ENCODE measurements at regions not wholly inside any gene's neighbourhood (a gene's known extent, or its start where the extent isn't known, plus 50 kb on each side); places are given as distances from the start of the nearest gene placed in this dataset.

DNA sequence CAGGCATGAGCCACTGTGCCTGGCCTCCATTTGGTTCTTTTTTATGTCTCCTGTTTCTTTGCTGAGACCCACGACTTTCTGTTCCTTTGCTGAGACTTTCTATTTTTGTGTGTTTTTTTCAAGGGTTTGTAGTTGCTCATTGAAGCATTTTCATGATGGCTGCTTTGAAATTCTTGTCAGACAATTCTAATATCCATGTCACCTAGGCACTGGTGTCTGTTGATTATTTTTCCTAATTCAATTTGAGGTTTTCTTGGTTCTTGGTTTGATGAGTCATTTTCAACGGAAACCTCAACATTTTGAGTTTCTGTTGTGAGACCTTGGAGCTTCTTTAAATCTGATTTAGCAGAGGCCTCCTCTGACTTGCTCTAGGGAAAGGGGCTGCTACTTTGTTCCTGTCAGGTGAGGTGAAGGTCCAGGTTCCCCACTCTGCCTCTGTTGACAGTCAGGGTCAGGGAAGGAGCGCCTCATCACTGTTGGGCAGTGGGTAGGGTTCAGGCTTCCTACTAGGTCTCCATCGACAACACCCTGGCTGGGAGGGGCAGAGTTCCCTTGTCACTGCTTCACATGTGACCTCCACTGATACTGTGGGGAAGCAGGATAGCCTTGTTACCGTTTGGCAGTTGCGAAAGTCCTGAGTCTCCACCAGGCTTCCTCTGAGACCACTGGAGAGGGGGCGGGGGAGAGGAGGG is 66.1 kb upstream of the SMOX start (continued):
- TF ChIP-seq SAP130 (CRISPR knock-in tag; IDR thresholded peaks at IDR 0.05; ENCODE audit: low read depth), result peak; percentile 71
- TF ChIP-seq ISX (CRISPR knock-in tag; conservative IDR thresholded peaks at IDR 0.05), result no peak
- no peak for TF ChIP-seq WIZ (CRISPR knock-in tag; IDR thresholded peaks at IDR 0.05)
- no peak for TF ChIP-seq RFX1 (IDR thresholded peaks at IDR 0.05)
- 0 out of 2 replicates have a peak, but pooled peaks have one; percentile 42 for TF ChIP-seq ZNF138 (CRISPR knock-in tag; IDR thresholded peaks at IDR 0.05; ENCODE audit: low read depth)
- TF ChIP-seq IRX3 (CRISPR knock-in tag; IDR thresholded peaks at IDR 0.05; ENCODE audit: borderline replicate concordance, low read depth), result no peak
- peak; percentile 57 for TF ChIP-seq FOXA3 (CRISPR knock-in tag; IDR thresholded peaks at IDR 0.05)
- no peak for TF ChIP-seq ZNF354B (CRISPR knock-in tag; IDR thresholded peaks at IDR 0.05)
- no peak for TF ChIP-seq GATAD1 (CRISPR knock-in tag; IDR thresholded peaks at IDR 0.05)
- 0 out of 2 replicates have a peak, but pooled peaks have one; percentile 12 for TF ChIP-seq ZSCAN25 (CRISPR knock-in tag; IDR thresholded peaks at IDR 0.05)
- TF ChIP-seq ZNF160 (CRISPR knock-in tag; IDR thresholded peaks at IDR 0.05), result no peak
- TF ChIP-seq ZC3H13 (CRISPR knock-in tag; IDR thresholded peaks at IDR 0.05), result no peak
- no peak for TF ChIP-seq HIVEP1 (CRISPR knock-in tag; IDR thresholded peaks at IDR 0.05)
- TF ChIP-seq SETDB1 (CRISPR knock-in tag; IDR thresholded peaks at IDR 0.05; ENCODE audit: borderline replicate concordance), result no peak
- TF ChIP-seq, protein P1, sequence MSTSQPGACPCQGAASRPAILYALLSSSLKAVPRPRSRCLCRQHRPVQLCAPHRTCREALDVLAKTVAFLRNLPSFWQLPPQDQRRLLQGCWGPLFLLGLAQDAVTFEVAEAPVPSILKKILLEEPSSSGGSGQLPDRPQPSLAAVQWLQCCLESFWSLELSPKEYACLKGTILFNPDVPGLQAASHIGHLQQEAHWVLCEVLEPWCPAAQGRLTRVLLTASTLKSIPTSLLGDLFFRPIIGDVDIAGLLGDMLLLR (CRISPR knock-in tag; IDR thresholded peaks at IDR 0.05), result no peak
- TF ChIP-seq, protein P2, sequence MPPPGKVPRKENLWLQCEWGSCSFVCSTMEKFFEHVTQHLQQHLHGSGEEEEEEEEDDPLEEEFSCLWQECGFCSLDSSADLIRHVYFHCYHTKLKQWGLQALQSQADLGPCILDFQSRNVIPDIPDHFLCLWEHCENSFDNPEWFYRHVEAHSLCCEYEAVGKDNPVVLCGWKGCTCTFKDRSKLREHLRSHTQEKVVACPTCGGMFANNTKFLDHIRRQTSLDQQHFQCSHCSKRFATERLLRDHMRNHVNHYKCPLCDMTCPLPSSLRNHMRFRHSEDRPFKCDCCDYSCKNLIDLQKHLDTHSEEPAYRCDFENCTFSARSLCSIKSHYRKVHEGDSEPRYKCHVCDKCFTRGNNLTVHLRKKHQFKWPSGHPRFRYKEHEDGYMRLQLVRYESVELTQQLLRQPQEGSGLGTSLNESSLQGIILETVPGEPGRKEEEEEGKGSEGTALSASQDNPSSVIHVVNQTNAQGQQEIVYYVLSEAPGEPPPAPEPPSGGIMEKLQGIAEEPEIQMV (CRISPR knock-in tag; IDR thresholded peaks at IDR 0.05; ENCODE audit: low read depth), result no peak
- peak; percentile 9; the same call in 1 of the 2 replicates for TF ChIP-seq TAF1 (CRISPR knock-in tag; IDR thresholded peaks at IDR 0.05)
- TF ChIP-seq, protein P3, sequence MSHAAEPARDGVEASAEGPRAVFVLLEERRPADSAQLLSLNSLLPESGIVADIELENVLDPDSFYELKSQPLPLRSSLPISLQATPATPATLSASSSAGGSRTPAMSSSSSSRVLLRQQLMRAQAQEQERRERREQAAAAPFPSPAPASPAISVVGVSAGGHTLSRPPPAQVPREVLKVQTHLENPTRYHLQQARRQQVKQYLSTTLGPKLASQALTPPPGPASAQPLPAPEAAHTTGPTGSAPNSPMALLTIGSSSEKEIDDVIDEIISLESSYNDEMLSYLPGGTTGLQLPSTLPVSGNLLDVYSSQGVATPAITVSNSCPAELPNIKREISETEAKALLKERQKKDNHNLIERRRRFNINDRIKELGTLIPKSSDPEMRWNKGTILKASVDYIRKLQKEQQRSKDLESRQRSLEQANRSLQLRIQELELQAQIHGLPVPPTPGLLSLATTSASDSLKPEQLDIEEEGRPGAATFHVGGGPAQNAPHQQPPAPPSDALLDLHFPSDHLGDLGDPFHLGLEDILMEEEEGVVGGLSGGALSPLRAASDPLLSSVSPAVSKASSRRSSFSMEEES (CRISPR knock-in tag; IDR thresholded peaks at IDR 0.05), result peak; percentile 83
- TF ChIP-seq PCBP1 (IDR thresholded peaks at IDR 0.05; ENCODE audit: borderline replicate concordance, low read depth, low read length), result no peak
- no peak for TF ChIP-seq RFX3 (CRISPR knock-in tag; IDR thresholded peaks at IDR 0.05)
- no peak for TF ChIP-seq ZNF260 (CRISPR knock-in tag; IDR thresholded peaks at IDR 0.05; ENCODE audit: borderline replicate concordance, low read depth)
- TF ChIP-seq ZNF143 (CRISPR knock-in tag; IDR thresholded peaks at IDR 0.05), result no peak
- TF ChIP-seq, protein P4, sequence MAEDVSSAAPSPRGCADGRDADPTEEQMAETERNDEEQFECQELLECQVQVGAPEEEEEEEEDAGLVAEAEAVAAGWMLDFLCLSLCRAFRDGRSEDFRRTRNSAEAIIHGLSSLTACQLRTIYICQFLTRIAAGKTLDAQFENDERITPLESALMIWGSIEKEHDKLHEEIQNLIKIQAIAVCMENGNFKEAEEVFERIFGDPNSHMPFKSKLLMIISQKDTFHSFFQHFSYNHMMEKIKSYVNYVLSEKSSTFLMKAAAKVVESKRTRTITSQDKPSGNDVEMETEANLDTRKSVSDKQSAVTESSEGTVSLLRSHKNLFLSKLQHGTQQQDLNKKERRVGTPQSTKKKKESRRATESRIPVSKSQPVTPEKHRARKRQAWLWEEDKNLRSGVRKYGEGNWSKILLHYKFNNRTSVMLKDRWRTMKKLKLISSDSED (CRISPR knock-in tag; IDR thresholded peaks at IDR 0.05), result no peak
- TF ChIP-seq, protein P5, sequence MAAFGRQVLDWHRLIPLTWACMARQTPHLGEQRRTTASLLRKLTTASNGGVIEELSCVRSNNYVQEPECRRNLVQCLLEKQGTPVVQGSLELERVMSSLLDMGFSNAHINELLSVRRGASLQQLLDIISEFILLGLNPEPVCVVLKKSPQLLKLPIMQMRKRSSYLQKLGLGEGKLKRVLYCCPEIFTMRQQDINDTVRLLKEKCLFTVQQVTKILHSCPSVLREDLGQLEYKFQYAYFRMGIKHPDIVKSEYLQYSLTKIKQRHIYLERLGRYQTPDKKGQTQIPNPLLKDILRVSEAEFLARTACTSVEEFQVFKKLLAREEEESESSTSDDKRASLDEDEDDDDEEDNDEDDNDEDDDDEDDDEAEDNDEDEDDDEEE (CRISPR knock-in tag; IDR thresholded peaks at IDR 0.05), result no peak
